Brain pericyte (primary cell): ENCODE measurements at regions not wholly inside any gene's neighbourhood (a gene's known extent, or its start where the extent isn't known, plus 50 kb on each side); places are given as distances from the start of the nearest gene placed in this dataset.
"Not testable (repeated sequence)": the region's sequence is repeated elsewhere in the genome, so short reads cannot be mapped to it uniquely, and the experiment has no call there.

Experiments used
- DNase-seq: peaks from one replicate; pipeline ENCODE4 v3.0.0-alpha.2; 2012; ENCODE audit warnings: low read depth, low spot score

DNA sequence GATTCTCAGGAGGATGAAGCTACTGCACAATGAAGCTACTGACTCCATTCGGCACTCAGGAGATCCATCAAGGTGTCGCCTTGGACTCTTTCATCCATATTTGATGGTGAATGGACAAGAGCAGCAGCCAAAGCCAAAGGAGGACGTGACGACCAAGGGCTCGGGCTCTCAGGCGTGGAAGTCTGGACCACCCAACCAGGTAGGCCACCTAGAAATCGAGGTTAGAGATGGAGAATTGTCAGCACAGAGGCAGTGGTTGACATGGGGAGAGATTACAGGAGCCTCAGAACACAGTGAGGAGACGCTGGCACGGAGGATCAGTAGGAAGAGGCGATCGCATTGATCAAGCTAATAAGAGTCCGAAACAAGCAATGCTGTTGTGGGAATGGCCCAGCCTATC, 240.5 kb upstream of the ID2 start:
- no peak for DNase-seq

DNA sequence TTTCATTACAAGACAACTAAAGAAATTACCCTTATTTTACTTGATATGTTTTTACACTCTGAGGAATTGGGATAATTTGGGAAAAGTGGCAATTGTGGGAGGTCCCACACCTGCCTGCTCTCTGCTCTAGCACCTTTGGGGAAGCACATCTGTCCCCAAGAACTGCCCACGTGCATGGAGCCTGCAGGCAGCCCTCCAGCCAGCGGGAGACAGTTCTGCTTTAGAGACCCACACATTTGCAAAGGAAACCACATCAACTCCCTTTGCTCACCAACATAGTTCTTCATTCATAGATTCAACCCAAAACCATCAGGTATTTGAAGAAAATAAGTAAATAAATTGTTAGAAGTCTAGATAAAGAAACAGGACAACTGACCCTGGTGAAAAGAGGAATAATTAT, 239.9 kb upstream of the ID2 start:
- DNase-seq, result no peak

DNA sequence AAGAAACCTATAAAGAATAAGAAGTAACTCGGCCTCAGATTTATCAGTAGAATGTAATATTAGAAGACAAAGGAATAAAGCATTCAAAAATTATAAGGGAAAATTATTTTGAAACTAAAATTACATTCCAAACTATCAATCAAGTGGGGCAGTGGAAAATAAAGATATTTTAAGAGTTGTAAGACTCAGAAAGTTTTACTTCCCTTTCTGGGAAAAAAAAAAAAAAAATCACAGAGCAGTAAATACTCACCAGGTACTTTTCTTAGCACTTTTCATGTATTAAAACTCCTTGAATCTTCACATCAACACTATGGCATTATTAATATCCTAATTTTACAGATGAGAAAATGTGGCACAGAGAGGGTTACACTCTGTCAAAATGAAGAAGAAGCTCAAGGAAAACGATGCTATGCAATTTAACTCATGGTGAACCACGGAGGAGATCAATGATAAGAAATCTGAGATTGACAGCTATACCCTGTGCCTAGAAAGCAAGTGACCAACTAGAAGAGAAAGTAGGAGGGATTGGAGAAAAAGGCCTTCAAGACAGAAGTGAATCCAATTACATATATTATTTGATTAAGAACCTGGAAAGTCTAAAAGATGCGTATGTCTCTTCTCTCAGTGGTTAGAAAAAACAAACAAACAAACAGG, 238.9 kb upstream of the ID2 start:
- no peak for DNase-seq

DNA sequence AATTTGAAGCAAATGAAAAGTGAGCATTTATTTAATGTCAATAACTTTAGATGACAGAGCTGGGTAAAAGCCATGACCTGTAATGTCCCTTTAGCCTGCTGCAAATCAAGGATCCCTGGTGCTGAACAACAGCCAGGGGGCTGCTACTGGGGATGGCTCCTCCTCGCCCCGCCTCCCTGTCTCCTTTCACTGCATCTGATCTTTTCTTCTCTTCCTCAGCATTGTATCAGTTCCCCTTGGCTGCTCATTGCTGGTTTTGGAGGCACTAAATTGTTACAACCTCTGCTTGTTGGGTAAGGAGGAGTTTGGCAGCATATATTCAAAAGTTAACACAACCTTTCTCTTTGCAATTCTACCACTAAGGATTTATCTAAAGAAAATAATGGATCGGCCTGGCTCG, 236.3 kb upstream of the ID2 start:
- no peak for DNase-seq

DNA sequence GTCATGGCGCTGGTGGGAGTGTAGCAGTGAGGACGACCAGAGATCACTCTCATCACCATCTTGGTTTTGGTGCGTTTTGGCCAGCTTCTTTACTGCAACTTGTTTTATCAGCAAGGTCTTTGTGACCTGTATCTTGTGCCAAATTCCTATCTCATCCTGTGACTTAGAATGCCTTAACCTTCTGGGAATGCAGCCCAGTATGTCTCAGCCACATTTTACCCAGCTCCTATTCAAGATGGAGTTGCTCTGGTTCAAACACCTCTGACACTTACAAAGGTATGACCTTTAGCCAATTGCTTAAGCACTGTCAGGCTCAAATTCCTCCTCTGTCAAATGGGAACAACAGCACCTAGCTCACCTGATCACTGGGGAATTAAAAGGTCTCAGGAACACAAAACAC, 235.1 kb upstream of the ID2 start:
- not testable (repeated sequence) for DNase-seq

DNA sequence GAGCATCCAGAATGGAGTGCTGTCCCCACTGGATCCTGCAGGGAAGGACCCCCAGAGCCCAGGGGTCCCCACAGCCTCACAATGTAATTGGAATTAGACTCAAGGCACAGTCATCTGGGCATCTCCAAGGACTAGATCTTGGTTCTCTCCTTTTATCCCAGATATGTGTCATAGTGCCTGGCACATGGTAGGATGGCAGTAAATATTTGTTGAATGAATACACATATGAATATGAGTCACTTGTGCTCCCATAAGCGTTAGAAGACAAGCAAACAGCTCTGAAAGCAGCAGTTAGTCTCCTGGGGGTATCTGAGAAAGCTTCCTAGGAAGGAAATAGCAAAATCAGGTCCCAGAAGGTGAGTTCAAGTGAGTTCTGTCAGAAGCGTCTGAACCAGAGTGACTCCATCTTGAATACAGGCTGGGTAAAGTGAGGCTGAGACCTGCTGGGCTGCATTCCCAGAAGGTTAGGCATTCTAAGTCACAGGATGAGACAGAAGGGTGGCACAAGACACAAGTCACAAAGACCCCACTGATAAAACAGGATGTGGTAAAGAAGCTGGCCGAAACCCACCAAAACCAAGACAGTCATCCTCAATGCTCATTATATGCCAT, 234.1 kb upstream of the ID2 start:
- no peak for DNase-seq

DNA sequence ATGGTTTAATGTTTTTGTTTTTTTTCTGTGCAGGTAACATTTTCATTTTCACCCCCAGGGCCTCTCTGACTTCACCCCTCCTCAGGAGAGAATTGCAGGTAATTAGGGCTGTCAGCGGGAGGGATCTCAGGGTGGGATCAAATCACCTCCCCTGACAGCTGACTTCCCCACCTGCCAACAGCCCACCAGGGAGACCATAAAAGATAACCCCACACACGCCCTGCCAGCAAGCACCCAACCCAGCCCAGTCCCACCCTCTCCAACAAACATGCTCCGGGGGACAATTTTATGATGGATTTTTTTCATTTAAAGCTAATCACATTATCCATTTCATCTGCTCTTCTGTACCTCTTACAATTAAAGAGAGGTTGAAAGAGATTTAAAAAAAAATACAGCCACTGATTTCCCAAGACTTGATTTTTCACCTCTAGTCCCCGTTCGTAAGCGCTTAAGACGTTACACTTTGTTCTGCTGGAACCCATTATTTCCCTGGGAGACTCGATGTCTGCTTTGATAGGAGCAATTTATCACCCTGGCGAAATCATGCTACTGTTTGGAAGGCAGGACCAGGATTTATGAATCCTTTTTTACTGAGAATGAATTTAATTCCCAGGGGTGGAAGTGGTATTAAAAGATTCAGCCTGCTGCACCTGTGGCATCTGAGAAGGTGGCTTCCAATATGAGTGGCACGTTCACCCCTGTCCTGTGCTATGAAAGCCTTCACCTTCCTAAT, 232.9 kb upstream of the ID2 start:
- no peak for DNase-seq

DNA sequence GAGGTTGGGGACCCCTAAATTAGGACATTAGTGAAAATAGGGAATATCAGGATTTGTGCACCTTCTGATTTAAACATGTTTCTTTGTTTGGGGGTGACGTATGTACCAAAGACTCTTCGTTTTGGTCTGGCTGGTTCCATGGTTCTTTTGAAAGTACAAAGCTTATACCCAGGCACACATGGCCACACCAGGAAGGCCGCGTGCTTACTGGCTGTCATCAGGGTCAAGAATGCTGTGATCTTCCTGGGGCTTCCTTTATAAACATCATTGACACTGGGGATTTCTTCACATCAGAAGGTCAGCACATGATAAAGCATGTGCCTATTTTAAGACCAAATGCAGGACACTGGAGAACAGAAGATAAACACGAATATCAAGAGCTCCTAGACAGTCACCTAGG, 230.6 kb upstream of the ID2 start:
- no peak for DNase-seq

DNA sequence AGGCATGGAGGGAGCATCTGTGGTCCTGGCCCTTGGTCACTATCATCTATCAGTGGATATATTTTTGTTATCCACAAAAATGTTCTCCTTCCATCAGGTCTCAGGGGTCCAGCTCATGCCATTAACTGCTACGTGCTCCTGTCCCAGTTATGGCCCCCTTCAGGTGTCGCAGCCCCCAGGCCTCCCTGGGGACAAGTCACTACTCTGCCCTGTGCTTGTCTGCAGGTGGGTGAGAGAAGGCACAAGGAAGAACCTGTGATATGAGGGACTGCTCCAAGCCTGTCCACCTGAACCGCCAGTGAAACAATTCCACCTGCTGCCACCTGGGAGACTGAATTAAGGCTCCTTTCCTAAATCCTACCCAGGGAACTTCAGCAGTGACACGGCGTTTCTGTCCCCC, 229.6 kb upstream of the ID2 start:
- DNase-seq, result no peak

DNA sequence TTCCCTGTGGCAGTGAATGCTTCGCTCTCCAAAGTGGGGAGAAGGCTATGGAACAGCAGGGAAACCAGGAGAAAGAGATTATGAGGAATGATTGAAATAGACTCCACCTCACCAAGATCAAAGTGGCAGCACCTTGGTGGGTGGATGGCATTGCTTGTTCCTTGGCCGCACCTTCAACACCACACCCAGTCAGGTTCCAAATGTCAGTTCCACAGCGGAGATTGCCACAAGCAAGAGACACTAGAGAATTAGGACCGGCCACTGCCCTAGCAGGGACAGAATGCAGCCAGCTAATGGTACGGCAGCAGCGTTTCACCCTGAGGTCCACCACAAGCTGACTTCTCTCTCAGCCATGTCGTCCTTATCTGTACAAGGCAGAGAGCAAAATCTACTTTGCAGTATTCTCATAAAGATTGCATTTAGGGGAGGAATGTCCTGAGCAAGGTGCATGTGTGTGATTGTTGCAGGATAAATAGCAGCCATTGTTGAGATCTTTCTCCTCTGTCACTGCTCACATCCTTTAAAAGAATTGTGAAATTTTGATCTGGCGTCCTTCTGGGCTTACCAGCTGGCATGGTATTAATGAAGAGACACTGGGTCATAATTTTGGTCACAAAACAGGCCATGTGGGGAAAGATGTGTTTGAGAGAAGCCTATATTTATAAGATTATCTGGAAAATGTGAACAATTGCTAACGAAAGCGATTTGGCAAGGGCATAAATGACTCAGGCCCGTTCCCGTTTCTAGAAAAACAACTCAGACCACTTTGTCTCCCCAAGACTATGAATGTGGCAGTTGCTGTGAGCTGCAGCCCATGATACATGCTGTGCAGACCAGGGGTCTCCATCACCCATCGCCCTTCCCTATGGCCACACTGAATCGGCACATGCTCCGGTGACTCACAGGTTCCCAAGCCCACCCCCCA, 228.6 kb upstream of the ID2 start:
- no peak for DNase-seq

DNA sequence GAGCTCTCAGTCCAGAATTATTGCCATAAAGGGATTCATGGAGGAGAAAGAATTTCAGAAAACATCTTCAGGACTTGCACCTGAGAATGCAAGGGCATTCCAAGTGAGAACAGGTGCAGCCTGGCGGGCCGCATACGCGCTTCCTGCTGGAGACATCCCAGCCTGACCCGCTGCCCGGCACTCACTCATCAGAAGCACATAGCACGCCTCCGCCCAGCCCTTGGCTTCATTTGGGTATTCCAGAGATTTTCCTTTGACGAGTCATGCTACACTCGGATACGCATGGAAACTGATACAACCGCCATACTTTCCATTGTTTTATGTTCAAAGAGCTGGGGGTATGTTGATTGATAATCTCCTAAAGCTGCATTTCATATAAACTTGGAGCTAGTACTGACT, 228.0 kb upstream of the ID2 start:
- no peak for DNase-seq

DNA sequence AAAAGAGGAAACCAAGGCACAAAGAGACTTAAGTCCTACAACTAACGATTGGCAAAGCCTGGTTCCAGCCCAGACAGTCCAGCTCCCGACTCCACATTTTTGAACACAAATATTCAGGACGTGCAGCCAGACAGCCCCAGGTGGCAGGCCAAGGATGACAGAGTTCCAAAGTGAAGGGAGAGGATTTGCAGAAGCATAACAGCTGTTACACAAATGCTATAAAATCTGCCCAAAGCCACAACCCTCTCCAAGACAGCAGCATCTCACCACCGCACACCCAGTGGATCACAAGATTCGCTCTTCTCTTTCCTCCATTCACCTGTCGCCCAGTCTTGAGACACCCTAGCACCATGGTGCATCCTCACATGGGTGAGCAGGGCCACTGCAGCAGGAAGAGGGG, 227.1 kb upstream of the ID2 start:
- no peak for DNase-seq

DNA sequence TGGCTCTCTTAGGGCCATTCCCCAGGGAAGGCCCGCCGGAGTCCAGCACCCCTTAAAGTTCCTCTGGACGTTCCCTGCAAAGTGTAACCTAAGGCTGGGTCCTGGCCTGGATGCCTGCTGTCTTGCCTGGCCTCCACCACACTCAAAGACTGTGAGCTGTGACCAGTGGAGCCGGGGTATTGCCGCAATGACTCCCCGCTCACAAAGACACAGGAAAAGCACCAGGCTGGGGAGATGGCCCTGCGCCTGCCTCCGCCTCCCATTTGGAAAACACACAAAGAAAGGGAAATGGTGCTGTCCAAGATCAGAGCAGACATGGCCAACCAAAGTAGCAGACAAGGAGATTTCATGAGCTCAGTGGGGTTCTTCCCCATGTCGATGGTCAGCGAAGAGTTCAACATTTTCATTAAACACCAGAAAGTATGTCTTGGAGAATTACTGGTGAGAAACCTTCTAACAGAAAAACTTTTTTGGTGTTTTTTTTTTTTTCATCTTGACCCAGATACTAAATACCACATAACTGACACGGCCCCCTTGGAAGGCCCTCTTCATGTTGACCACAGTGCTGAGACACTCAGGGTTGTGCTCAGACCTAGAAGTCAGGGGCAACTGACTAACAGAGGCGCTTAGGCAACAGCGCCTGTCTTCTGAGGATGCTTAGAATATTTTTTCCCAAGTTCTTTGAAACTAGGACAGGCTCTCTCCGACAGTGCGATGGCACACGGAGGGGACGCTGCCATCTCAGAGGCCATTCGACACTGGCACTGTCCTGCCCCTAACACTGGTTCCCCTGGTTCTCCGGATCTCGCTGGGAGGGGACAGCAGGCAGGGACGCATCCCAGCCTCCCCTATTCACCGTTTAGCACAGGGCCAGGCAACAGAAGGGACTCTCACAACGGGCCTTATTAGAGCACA, 226.4 kb upstream of the ID2 start:
- no peak for DNase-seq

DNA sequence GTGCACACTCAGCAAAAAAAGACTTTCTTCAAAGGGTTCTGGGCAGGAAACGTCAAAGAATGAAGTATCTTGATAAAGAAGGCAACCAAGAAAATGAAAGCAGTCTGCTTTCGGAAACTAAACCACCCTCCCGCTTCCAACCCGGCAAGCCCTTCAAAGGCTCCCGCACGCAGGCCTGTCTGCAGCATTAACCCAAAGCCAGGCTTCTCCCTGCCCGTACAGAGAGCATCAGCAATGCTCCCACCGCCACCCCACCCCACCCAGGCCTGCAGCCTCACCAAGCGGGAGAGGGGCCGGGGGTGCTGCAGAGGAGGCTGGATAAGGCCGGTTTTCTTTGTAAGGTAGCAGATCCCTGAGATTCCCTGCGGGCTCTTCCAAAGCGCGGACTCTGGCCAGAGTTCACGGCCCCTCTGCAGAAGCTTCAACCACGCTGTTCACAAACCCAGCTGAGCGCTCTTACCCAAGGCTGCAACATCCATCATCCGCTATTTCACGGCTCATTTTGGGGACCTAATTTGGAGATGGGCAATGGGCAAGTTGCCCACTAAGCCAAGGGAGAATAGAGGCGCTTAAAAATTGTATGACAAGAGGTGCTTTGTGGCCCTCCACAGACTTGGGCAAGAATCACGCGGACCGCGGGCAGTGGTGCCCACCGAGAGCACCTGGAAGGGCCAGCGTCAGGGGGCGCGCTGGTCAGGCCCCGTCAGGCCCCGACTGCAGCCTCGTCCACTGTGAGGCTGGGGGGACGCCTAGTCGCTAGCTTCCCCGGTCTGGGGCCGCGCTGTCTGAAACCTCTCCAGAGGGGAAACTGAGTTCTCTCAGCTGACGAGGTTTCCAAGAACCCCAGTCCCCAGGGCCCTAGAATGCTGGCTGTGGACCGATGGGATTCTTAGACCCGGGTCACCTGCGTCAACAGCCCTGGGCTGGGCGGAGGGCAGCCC, 225.4 kb upstream of the ID2 start:
- DNase-seq, result no peak

DNA sequence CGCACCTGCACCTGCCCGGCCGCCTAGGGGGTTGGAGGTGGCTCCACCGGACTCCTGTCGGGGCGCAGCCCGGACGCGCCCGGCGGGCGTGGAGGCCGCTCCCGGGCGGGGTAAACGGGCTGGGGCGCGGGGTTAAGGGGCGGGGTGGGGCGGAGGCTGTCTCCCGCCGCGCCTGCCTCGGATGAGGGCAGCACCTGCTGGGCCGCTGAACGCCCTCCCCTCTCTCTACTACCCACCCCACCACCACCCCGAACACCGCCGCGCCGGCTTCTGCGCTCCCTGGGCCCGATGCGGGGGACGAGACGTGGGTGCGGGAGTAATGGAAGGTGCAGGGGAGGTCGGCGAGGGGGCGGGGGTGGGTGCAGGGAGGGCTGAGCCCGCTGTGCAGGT, 224.8 kb upstream of the ID2 start:
- DNase-seq, result no peak

DNA sequence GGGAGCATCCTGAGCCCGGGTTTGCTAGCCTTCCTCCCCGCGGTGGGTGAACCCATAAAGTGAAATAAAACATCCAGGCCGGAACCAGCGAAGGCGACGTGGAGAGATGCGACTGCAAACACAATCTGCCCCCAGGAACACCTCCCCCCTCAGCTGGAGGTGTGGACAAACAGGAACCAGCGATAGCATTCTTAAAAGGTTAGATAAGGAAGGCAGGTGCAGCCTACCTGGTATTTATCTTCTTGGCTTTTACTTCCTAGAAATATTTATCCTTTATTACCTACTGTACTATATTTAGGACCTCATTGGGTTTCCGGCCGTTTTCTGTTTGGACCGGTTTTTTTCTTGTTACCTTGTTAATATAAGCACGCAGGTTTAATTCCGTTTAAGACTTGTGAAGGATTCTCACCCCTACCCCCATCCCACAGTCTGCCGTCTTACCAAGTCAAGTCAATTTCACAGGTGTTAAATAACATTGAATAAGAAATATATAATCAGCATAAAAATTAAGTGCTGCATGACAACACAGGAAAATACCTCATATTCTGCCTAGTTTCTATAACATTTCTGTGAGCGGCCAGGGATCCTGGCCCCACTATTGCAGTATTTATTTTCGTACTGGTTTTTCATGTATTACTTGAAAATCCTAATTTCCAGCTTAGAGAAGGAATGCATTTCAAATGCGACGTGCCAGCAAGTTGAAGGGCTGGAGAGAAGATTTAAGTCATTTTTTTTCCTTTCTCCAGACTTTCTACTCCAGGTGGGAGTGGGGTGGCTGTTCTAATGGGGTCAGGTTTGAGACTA, 224.0 kb upstream of the ID2 start:
- no peak for DNase-seq

DNA sequence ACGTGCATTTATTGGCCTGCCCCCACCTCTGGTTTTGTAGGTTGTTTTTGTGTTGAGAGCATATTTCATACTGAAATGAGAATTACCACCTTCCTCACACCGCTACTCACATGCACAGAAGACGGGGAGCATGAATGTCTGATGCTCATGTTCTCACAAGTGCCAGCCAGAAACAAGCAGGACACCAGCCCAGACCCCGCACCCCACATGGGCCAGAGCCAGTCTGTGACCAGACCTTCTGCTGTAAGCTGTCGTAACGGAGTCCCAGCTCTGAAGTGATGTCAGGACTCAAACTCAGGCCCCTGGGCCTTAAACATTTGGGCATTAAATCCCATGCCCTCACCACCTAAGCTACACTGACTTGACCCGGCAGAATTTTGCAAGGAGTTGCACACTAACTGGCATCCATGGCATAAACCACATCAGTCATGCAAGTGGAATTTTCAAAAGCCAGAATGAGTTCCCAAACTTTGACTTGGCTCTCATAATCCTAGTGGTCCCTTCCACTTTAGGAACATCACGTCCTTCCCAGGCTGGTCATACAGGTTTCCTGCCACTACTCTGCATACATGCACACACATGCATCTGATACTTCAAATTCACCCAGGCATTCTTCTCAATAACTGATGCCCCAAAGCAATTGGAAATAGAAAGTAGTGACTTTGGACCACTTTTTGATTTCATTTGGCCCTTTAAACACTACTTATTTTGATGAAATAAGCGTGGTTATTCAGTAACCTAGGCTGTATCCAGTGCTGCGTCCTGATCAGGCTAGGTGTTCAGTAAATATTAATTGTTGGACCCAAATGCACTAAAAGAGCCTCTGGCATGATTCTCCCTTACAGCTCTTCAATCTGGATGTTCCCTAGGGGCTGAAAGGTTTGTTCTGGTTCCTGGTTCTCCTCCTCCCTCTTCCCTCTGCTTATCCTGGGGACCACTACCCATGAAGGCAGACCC, 223.1 kb upstream of the ID2 start:
- DNase-seq, result no peak

DNA sequence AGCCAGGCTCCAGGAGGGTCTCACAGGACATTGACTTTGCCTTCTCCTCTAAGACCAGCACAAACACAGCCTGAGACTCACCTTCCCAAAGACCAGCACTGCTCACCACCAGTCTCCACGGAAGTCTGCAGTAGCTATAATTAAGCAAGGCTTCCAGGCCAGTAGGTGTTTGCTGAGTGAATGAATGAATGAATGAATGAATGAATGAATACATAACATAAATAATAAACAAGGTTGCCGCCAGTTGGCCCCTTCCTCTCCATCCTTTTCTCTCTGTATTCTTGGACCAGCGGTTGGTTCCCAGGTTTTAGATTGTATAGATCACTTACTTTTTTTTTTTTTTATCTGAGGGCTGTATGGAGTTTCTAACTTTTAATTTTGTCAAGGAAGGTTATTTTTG, 222.4 kb upstream of the ID2 start:
- no peak for DNase-seq
